ENCODE measurements at regions not wholly inside any gene's neighbourhood (a gene's known extent, or its start where the extent isn't known, plus 50 kb on each side); places are given as distances from the start of the nearest gene placed in this dataset.

DNA sequence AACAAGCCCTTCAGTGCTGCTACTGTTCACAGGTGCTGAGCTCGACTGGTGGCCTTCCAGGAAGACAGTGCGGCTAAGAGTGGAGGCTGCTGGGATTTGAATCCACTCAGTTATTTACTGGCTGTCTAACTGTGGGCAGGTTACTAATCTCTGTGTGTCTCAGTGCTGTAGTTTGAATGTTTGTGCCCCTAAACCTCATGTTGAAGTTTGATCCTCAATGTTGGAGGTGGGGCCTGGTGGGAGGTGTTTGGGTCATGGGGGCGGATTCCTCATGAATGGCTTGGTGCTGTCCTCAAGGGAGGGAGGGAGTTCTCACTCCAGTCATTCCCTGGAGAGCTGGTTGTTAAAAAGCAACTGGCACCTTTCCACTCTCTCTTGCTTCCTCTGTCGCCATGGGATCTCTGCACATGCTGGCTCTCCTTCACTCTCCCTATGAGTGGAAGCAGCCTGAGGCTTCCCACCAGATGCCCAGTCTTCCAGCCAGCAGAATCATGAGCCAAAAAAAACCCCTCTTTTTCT is 334.8 kb downstream of the RPS6KC1 start:
- Histone ChIP-seq H3K4me2 (ENCODE audit: low read depth, low read length) (no peak overlapping the region), H3K4ac (ENCODE audit: low read depth, low read length) (no peak overlapping the region), H2BK5ac (ENCODE audit: low read depth, low read length, poor library complexity, severe bottlenecking) (no peak overlapping the region), H4K8ac (ENCODE audit: low read depth in 2 of 2, low read length in 2 of 2) (no peak overlapping the region), H2BK120ac (ENCODE audit: low read depth, low read length) (no peak overlapping the region), H3K4me3 (ENCODE audit: insufficient read depth, low read depth, low read length) (no peak overlapping the region), H3K9me3 (ENCODE audit: control insufficient read depth, insufficient read depth, low read length) (no peaks in the 10 kb centered on the region), H2BK15ac (ENCODE audit: low read depth, low read length) (no peak overlapping the region), H2AK5ac (ENCODE audit: low read depth, low read length) (no peak overlapping the region), H3K27me3 (ENCODE audit: control insufficient read depth, insufficient read depth, low read length) (peaks cover under 1% of the 10 kb centered on the region; the same call in 1 of the 2 replicates), H3K56ac (ENCODE audit: extremely low read depth, insufficient read depth, low read length) (no peak overlapping the region), H3K79me1 (ENCODE audit: low read depth in 1 of 2, low read length in 2 of 2) (no peaks in the 10 kb centered on the region), H3K36me3 (ENCODE audit: control insufficient read depth, insufficient read depth, low read length) (no peaks in the 10 kb centered on the region), H2AFZ (replicated peaks; ENCODE audit: low read length, poor library complexity) (no peak overlapping the region), H2AK9ac (replicated peaks; ENCODE audit: low read depth, low read length, poor library complexity) (no peak overlapping the region), H4K20me1 (ENCODE audit: insufficient read depth, low read length) (no peaks in the 10 kb centered on the region), H3K9ac (ENCODE audit: low read depth, low read length) (no peak overlapping the region), H3K4me1 (ENCODE audit: control insufficient read depth, insufficient read depth, low read length) (no peaks in the 10 kb centered on the region), H3K9me1 (ENCODE audit: insufficient read depth, low read length) (no peaks in the 10 kb centered on the region), H3K18ac (ENCODE audit: low read depth, low read length) (no peak overlapping the region), H3K27ac (ENCODE audit: insufficient read depth, low read length) (no peak overlapping the region), H2BK20ac (ENCODE audit: low read depth, low read length) (no peak overlapping the region), H3K14ac (replicated peaks; ENCODE audit: low read depth, low read length) (no peak overlapping the region), H4K5ac (ENCODE audit: low read depth, low read length) (no peak overlapping the region), H3K23ac (ENCODE audit: low read depth, low read length) (no peak overlapping the region), H4K91ac (ENCODE audit: insufficient read depth, low read depth, low read length) (no peak overlapping the region)
- CTCF ChIA-PET, result no interaction called here
- BruUV-seq (replicated peaks), result no TSS peak
- no peak for ATAC-seq (ENCODE audit: low read depth)
- WGBS, 2 experiments (ENCODE audit: extremely low coverage in 2 of 2, insufficient read length in 1 of 2), result no CpG with 5 or more reads among the region's 4 CpGs
- POLR2A ChIA-PET (ENCODE audit: unreplicated experiment), result no interaction called here
- in situ Hi-C loops (cut with MboI; ENCODE audit: low sequenced_read_pairs) (no loop called here), intact Hi-C loops (cut with micrococcal nuclease) (no loop called here), dilution Hi-C loops (cut with HindIII; ENCODE audit: low sequenced_read_pairs, unreplicated experiment) (no loop called here)
- DNase-seq, result no peak
- TF ChIP-seq MAFK (IDR thresholded peaks at IDR 0.05; ENCODE audit: low read depth, low read length), result no peak
- no peak for TF ChIP-seq POLR2A (IDR thresholded peaks at IDR 0.05; ENCODE audit: low read depth, low read length)
- TF ChIP-seq BHLHE40 (IDR thresholded peaks at IDR 0.05; ENCODE audit: low read depth, low read length), result no peak
- TF ChIP-seq FOS (IDR thresholded peaks at IDR 0.05; ENCODE audit: low read depth, low read length), result no peak
- TF ChIP-seq, protein P1, sequence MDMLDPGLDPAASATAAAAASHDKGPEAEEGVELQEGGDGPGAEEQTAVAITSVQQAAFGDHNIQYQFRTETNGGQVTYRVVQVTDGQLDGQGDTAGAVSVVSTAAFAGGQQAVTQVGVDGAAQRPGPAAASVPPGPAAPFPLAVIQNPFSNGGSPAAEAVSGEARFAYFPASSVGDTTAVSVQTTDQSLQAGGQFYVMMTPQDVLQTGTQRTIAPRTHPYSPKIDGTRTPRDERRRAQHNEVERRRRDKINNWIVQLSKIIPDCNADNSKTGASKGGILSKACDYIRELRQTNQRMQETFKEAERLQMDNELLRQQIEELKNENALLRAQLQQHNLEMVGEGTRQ (IDR thresholded peaks at IDR 0.05; ENCODE audit: low read depth, low read length), result no peak
- no peak for TF ChIP-seq NFE2L2 (IDR thresholded peaks at IDR 0.05; ENCODE audit: low read depth, low read length)
- TF ChIP-seq MXI1 (IDR thresholded peaks at IDR 0.05; ENCODE audit: borderline replicate concordance, low read depth, low read length), result no peak
- TF ChIP-seq CEBPB (IDR thresholded peaks at IDR 0.05; ENCODE audit: low read depth, low read length), result no peak
- TF ChIP-seq, protein P2, sequence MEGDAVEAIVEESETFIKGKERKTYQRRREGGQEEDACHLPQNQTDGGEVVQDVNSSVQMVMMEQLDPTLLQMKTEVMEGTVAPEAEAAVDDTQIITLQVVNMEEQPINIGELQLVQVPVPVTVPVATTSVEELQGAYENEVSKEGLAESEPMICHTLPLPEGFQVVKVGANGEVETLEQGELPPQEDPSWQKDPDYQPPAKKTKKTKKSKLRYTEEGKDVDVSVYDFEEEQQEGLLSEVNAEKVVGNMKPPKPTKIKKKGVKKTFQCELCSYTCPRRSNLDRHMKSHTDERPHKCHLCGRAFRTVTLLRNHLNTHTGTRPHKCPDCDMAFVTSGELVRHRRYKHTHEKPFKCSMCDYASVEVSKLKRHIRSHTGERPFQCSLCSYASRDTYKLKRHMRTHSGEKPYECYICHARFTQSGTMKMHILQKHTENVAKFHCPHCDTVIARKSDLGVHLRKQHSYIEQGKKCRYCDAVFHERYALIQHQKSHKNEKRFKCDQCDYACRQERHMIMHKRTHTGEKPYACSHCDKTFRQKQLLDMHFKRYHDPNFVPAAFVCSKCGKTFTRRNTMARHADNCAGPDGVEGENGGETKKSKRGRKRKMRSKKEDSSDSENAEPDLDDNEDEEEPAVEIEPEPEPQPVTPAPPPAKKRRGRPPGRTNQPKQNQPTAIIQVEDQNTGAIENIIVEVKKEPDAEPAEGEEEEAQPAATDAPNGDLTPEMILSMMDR (conservative IDR thresholded peaks at IDR 0.05; ENCODE audit: low read depth, low read length), result no peak
- TF ChIP-seq, protein P3, sequence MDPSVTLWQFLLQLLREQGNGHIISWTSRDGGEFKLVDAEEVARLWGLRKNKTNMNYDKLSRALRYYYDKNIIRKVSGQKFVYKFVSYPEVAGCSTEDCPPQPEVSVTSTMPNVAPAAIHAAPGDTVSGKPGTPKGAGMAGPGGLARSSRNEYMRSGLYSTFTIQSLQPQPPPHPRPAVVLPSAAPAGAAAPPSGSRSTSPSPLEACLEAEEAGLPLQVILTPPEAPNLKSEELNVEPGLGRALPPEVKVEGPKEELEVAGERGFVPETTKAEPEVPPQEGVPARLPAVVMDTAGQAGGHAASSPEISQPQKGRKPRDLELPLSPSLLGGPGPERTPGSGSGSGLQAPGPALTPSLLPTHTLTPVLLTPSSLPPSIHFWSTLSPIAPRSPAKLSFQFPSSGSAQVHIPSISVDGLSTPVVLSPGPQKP (IDR thresholded peaks at IDR 0.05; ENCODE audit: borderline replicate concordance, low read depth, low read length), result no peak
- TF ChIP-seq SMC3 (IDR thresholded peaks at IDR 0.05; ENCODE audit: low read depth, low read length), result no peak
- TF ChIP-seq RFX5 (IDR thresholded peaks at IDR 0.05; ENCODE audit: low read depth, low read length), result no peak
- TF ChIP-seq CHD1 (IDR thresholded peaks at IDR 0.05; ENCODE audit: low read depth, low read length), result no peak
- no peak for TF ChIP-seq MAZ (IDR thresholded peaks at IDR 0.05; ENCODE audit: borderline replicate concordance, low read depth, low read length)
- no peak for TF ChIP-seq RAD21 (IDR thresholded peaks at IDR 0.05; ENCODE audit: low read length)
- TF ChIP-seq RCOR1 (IDR thresholded peaks at IDR 0.05; ENCODE audit: insufficient replicate concordance, low read length), result no peak

Data from IMR-90 (cell line).